ENCODE measurements at regions not wholly inside any gene's neighbourhood (a gene's known extent, or its start where the extent isn't known, plus 50 kb on each side); places are given as distances from the start of the nearest gene placed in this dataset.
A peak's percentile ranks its signal among the peaks of the same experiment; 100 is the strongest.

GRCh38 chr14:62126879-62127478 lies 364.8 kb downstream of the SNAPC1 start:
- H3K4me1 ChIP-seq (ENCODE audit: control insufficient read depth in 2 of 2, insufficient read depth in 2 of 2, low read length in 2 of 2) = peaks cover 9 to 14% of the 10 kb centered on the region in 2 donors
- Mint-ChIP-seq H3K4me1 (peaks cover 37% of the 10 kb centered on the region), H3K27me3 (no peaks in the 10 kb centered on the region), H3K27ac (no peak overlapping the region), H3K4me3 (no peak overlapping the region), H3K9me3 (ENCODE audit: insufficient read depth) (no peaks in the 10 kb centered on the region)
- no peaks in the 10 kb centered on the region for H3K79me2 ChIP-seq (ENCODE audit: control insufficient read depth, insufficient read depth, low read length)
- H3K4me3 ChIP-seq (ENCODE audit: control extremely low read depth in 1 of 5, extremely low read depth in 1 of 5, insufficient read depth in 1 of 5, low read depth in 2 of 5, low read length in 4 of 5) = no peak overlapping the region
- peak; percentile 73 for ATAC-seq (ENCODE audit: low read depth)
- no peaks in the 10 kb centered on the region for H3K27me3 ChIP-seq (replicated peaks in 1 of 4; ENCODE audit: control extremely low read depth in 1 of 4, control insufficient read depth in 3 of 4, insufficient read depth in 4 of 4, low read length in 3 of 4)
- no peak for TF ChIP-seq EZH2 (IDR thresholded peaks at IDR 0.05; ENCODE audit: borderline replicate concordance, insufficient read depth, low read depth, low read length, poor library complexity, severe bottlenecking)
- TF ChIP-seq CTCF (IDR thresholded peaks at IDR 0.05) = peak; percentile 95
- no peaks in the 10 kb centered on the region for H3K36me3 ChIP-seq (replicated peaks in 1 of 2; ENCODE audit: control extremely low read depth in 1 of 2, control insufficient read depth in 1 of 2, extremely low read depth in 1 of 2, insufficient read depth in 2 of 2, low read length in 1 of 2)
- H3K9ac ChIP-seq (ENCODE audit: low read length) = no peak overlapping the region
- peak; percentile 79 for DNase-seq
- no peak overlapping the region for H3K27ac ChIP-seq (ENCODE audit: low read length in 2 of 2)
- H3K9me3 ChIP-seq (ENCODE audit: control extremely low read depth in 1 of 3, control insufficient read depth in 2 of 3, insufficient read depth in 1 of 3, low read length in 2 of 3) = no peaks in the 10 kb centered on the region
- WGBS (ENCODE audit: insufficient coverage) = 0% methylated on average over 4 of the region's 7 CpGs
- H4K20me1 ChIP-seq (ENCODE audit: control insufficient read depth, insufficient read depth, low read length, poor library complexity, severe bottlenecking) = no peaks in the 10 kb centered on the region
- POLR2A ChIA-PET = interaction anchor here (1.0 kb wide), 1 partner anchor 234 kb away, joined by 4 read pairs; no protein-coding TSS in a partner anchor
- H3K4me2 ChIP-seq (replicated peaks; ENCODE audit: low read depth, low read length, poor library complexity, severe bottlenecking) = peak overlapping the region; percentile 20
- CTCF ChIA-PET = interaction anchor here (0.6 to 7.9 kb wide), 49 partner anchors 11 to 1422 kb away, joined by 3 to 333 read pairs (median 5); no protein-coding TSS in a partner anchor
- peak overlapping the region; percentile 20 for H2AFZ ChIP-seq (ENCODE audit: insufficient read depth, low read depth, low read length, poor library complexity, severe bottlenecking)
- intact Hi-C loops (cut with micrococcal nuclease) = loop anchor here (1.0 to 10.0 kb wide), 9 partner anchors 46 to 858 kb away; no protein-coding TSS in a partner anchor

GRCh38 chr14:62130441-62130840 lies 368.2 kb downstream of the SNAPC1 start:
- H4K20me1 ChIP-seq (ENCODE audit: control insufficient read depth, insufficient read depth, low read length, poor library complexity, severe bottlenecking) = no peaks in the 10 kb centered on the region
- no CpG with 5 or more reads among the region's 4 CpGs for WGBS (ENCODE audit: insufficient coverage)
- DNase-seq (no peak), ATAC-seq (ENCODE audit: low read depth) (no peak)
- POLR2A ChIA-PET = no interaction called here
- CTCF ChIA-PET = no interaction called here
- no peak for TF ChIP-seq EZH2 (IDR thresholded peaks at IDR 0.05; ENCODE audit: borderline replicate concordance, insufficient read depth, low read depth, low read length, poor library complexity, severe bottlenecking)
- no peak for TF ChIP-seq CTCF (IDR thresholded peaks at IDR 0.05)
- no peaks in the 10 kb centered on the region for H3K9me3 ChIP-seq (ENCODE audit: control extremely low read depth in 1 of 3, control insufficient read depth in 2 of 3, insufficient read depth in 1 of 3, low read length in 2 of 3)
- H3K27ac ChIP-seq (ENCODE audit: low read length in 2 of 2) = no peak overlapping the region
- no peaks in the 10 kb centered on the region for H3K9me3 Mint-ChIP-seq (ENCODE audit: insufficient read depth)
- H3K4me3 ChIP-seq (ENCODE audit: control extremely low read depth in 1 of 5, extremely low read depth in 1 of 5, insufficient read depth in 1 of 5, low read depth in 2 of 5, low read length in 4 of 5) = no peak overlapping the region
- intact Hi-C loops (cut with micrococcal nuclease) = no loop called here
- H3K4me3 Mint-ChIP-seq = no peak overlapping the region
- H3K27me3 Mint-ChIP-seq = peaks cover 8% of the 10 kb centered on the region
- H3K79me2 ChIP-seq (ENCODE audit: control insufficient read depth, insufficient read depth, low read length) = no peaks in the 10 kb centered on the region
- H3K36me3 ChIP-seq (replicated peaks in 1 of 2; ENCODE audit: control extremely low read depth in 1 of 2, control insufficient read depth in 1 of 2, extremely low read depth in 1 of 2, insufficient read depth in 2 of 2, low read length in 1 of 2) = no peaks in the 10 kb centered on the region
- peaks cover 13% of the 10 kb centered on the region for H3K4me1 Mint-ChIP-seq
- no peak overlapping the region for H2AFZ ChIP-seq (ENCODE audit: insufficient read depth, low read depth, low read length, poor library complexity, severe bottlenecking)
- H3K4me1 ChIP-seq (ENCODE audit: control insufficient read depth in 2 of 2, insufficient read depth in 2 of 2, low read length in 2 of 2) = peaks cover 5 to 14% of the 10 kb centered on the region in 2 donors
- H3K9ac ChIP-seq (ENCODE audit: low read length) = no peak overlapping the region
- no peak overlapping the region for H3K27ac Mint-ChIP-seq
- no peak overlapping the region for H3K4me2 ChIP-seq (replicated peaks; ENCODE audit: low read depth, low read length, poor library complexity, severe bottlenecking)
- H3K27me3 ChIP-seq (replicated peaks in 1 of 4; ENCODE audit: control extremely low read depth in 1 of 4, control insufficient read depth in 3 of 4, insufficient read depth in 4 of 4, low read length in 3 of 4) = peaks cover 0 to 2% (median 0%) of the 10 kb centered on the region in 4 experiments
